Large intestine (tissue), 3 donors: ENCODE measurements at regions not wholly inside any gene's neighbourhood (a gene's known extent, or its start where the extent isn't known, plus 50 kb on each side); places are given as distances from the start of the nearest gene placed in this dataset.

Experiments
- DNase-seq, 2 donors: peaks; one replicate each; pipeline versions ENCODE4 v3.0.0 to v3.0.0-alpha.2; 2013
- H3K27ac ChIP-seq: one replicate; pipeline ENCODE4 v1.5.1; 2013; ENCODE audit warnings: low read length
- H3K27me3 ChIP-seq: 2 replicates; pipeline ENCODE4 v1.6.1; 2013; ENCODE audit warnings: low read length; ENCODE audit not compliant: control insufficient read depth, insufficient read depth
- H3K36me3 ChIP-seq: 2 replicates; pipeline ENCODE4 v1.6.1; 2013; ENCODE audit warnings: low read length; ENCODE audit not compliant: control insufficient read depth, insufficient read depth
- H3K4me1 ChIP-seq: one replicate; pipeline ENCODE4 v1.6.1; 2013; ENCODE audit warnings: low read length; ENCODE audit not compliant: control insufficient read depth, insufficient read depth
- H3K4me3 ChIP-seq: one replicate; pipeline ENCODE4 v1.5.1; 2013; ENCODE audit warnings: low read length
- H3K9me3 ChIP-seq: one replicate; pipeline ENCODE4 v1.6.1; 2013; ENCODE audit warnings: mild to moderate bottlenecking, low read depth, low read length, moderate library complexity; ENCODE audit not compliant: control insufficient read depth
- whole genome bisulfite sequencing: methylation state at CpG from one replicate; pipeline ENCODE4 v1.1.5; 2013; ENCODE audit warnings: low lambda C conversion rate; ENCODE audit not compliant: insufficient coverage; 5-methylcytosine and 5-hydroxymethylcytosine counted together

GRCh38 chr22:49133541-49133940, 694.1 kb downstream of the BRD1 start:
- Histone ChIP-seq H3K4me3 (no peak overlapping the region), H3K36me3 (no peaks in the 10 kb centered on the region), H3K27ac (no peak overlapping the region), H3K27me3 (no peaks in the 10 kb centered on the region), H3K9me3 (no peaks in the 10 kb centered on the region), H3K4me1 (no peaks in the 10 kb centered on the region)
- no CpG with 5 or more reads among the region's 5 CpGs for WGBS
- no peak for DNase-seq

GRCh38 chr22:49132009-49132408, 695.7 kb downstream of the BRD1 start:
- no peaks in the 10 kb centered on the region for H3K9me3 ChIP-seq
- no peaks in the 10 kb centered on the region for H3K4me1 ChIP-seq
- H3K36me3 ChIP-seq, result no peaks in the 10 kb centered on the region
- no peaks in the 10 kb centered on the region for H3K27me3 ChIP-seq
- 0% methylated on average over 1 of the region's 9 CpGs for WGBS
- H3K27ac ChIP-seq, result no peak overlapping the region
- no peak for DNase-seq
- no peak overlapping the region for H3K4me3 ChIP-seq

GRCh38 chr22:49129736-49130135, 697.9 kb downstream of the BRD1 start:
- no peaks in the 10 kb centered on the region for H3K36me3 ChIP-seq
- no CpG with 5 or more reads among the region's 9 CpGs for WGBS
- DNase-seq, result no peak

GRCh38 chr22:49128874-49129273, 698.8 kb downstream of the BRD1 start:
- no peaks in the 10 kb centered on the region for H3K4me1 ChIP-seq
- no peaks in the 10 kb centered on the region for H3K27me3 ChIP-seq
- H3K27ac ChIP-seq, result no peak overlapping the region
- no peak overlapping the region for H3K4me3 ChIP-seq
- H3K9me3 ChIP-seq, result no peaks in the 10 kb centered on the region
- no peak for DNase-seq
- no peaks in the 10 kb centered on the region for H3K36me3 ChIP-seq
- WGBS, result no CpG with 5 or more reads among the region's 9 CpGs

More at GRCh38 chr22:49129736-49130135, 697.9 kb downstream of the BRD1 start:
- Histone ChIP-seq H3K4me1 (no peaks in the 10 kb centered on the region), H3K4me3 (no peak overlapping the region), H3K27me3 (no peaks in the 10 kb centered on the region), H3K27ac (no peak overlapping the region), H3K9me3 (no peaks in the 10 kb centered on the region)

GRCh38 chr22:49124608-49125007, 703.1 kb downstream of the BRD1 start:
- Histone ChIP-seq H3K9me3 (no peaks in the 10 kb centered on the region), H3K27ac (no peak overlapping the region), H3K36me3 (no peaks in the 10 kb centered on the region), H3K27me3 (no peaks in the 10 kb centered on the region), H3K4me1 (no peaks in the 10 kb centered on the region), H3K4me3 (no peak overlapping the region)
- peak in 1 of 2 donors; percentile 66 for DNase-seq
- no CpG with 5 or more reads among the region's 5 CpGs for WGBS

- DNase-seq, result no peak
- Histone ChIP-seq H3K4me1 (no peaks in the 10 kb centered on the region), H3K27me3 (no peaks in the 10 kb centered on the region), H3K9me3 (no peaks in the 10 kb centered on the region), H3K27ac (no peak overlapping the region), H3K4me3 (no peak overlapping the region), H3K36me3 (no peaks in the 10 kb centered on the region)
- WGBS, result 92% methylated on average over 9 of the region's 11 CpGs
These were observed 704.0 kb downstream of the BRD1 start for GRCh38 chr22:49123621-49124192.

- H3K36me3 ChIP-seq, result no peaks in the 10 kb centered on the region
- H3K4me3 ChIP-seq, result no peak overlapping the region
- H3K9me3 ChIP-seq, result no peaks in the 10 kb centered on the region
- no peak overlapping the region for H3K27ac ChIP-seq
- H3K27me3 ChIP-seq, result no peaks in the 10 kb centered on the region
- H3K4me1 ChIP-seq, result no peaks in the 10 kb centered on the region
- DNase-seq, result peak in 1 of 2 donors; percentile 32
- WGBS, result no CpG with 5 or more reads among the region's 13 CpGs
These were observed 708.1 kb downstream of the BRD1 start for GRCh38 chr22:49119551-49119952.

GRCh38 chr22:49118065-49118464, 709.6 kb downstream of the BRD1 start:
- WGBS, result 92% methylated on average over 7 of the region's 17 CpGs

GRCh38 chr22:49117486-49117885, 710.2 kb downstream of the BRD1 start:
- H3K4me3 ChIP-seq, result no peak overlapping the region
- H3K9me3 ChIP-seq, result no peaks in the 10 kb centered on the region
- DNase-seq, result peak in 1 of 2 donors; percentile 14
- H3K27ac ChIP-seq, result no peak overlapping the region
- no peaks in the 10 kb centered on the region for H3K4me1 ChIP-seq
- no CpG with 5 or more reads among the region's 7 CpGs for WGBS
- no peaks in the 10 kb centered on the region for H3K27me3 ChIP-seq
- H3K36me3 ChIP-seq, result no peaks in the 10 kb centered on the region

More at GRCh38 chr22:49118065-49118464, 709.6 kb downstream of the BRD1 start:
- H3K9me3 ChIP-seq, result no peaks in the 10 kb centered on the region
- H3K4me1 ChIP-seq, result no peaks in the 10 kb centered on the region
- H3K27me3 ChIP-seq, result no peaks in the 10 kb centered on the region
- no peak for DNase-seq
- H3K36me3 ChIP-seq, result no peaks in the 10 kb centered on the region
- H3K27ac ChIP-seq, result no peak overlapping the region
- no peak overlapping the region for H3K4me3 ChIP-seq

GRCh38 chr22:49116486-49117120, 711.1 kb downstream of the BRD1 start:
- no peak for DNase-seq
- Histone ChIP-seq H3K36me3 (no peaks in the 10 kb centered on the region), H3K9me3 (no peaks in the 10 kb centered on the region), H3K4me1 (no peaks in the 10 kb centered on the region), H3K27me3 (no peaks in the 10 kb centered on the region), H3K4me3 (no peak overlapping the region), H3K27ac (no peak overlapping the region)
- WGBS, result no CpG with 5 or more reads among the region's 19 CpGs

GRCh38 chr22:49116021-49116420, 711.7 kb downstream of the BRD1 start:
- H3K4me1 ChIP-seq, result no peaks in the 10 kb centered on the region
- H3K9me3 ChIP-seq, result no peaks in the 10 kb centered on the region
- H3K27me3 ChIP-seq, result no peaks in the 10 kb centered on the region
- no peak for DNase-seq
- no peak overlapping the region for H3K4me3 ChIP-seq
- H3K36me3 ChIP-seq, result no peaks in the 10 kb centered on the region
- 100% methylated on average over 1 of the region's 19 CpGs for WGBS
- H3K27ac ChIP-seq, result no peak overlapping the region
